Activated CD8-positive, alpha-beta memory T cell treated with anti-CD3 and anti-CD28 coated beads for 48 hours (primary cell): ENCODE measurements at regions not wholly inside any gene's neighbourhood (a gene's known extent, or its start where the extent isn't known, plus 50 kb on each side); places are given as distances from the start of the nearest gene placed in this dataset.

ENCODE experiments used
- DNase-seq, 3 experiments: peaks; one replicate each; pipeline ENCODE4 v3.0.0-alpha.2; 2020; ENCODE audit warnings: low read depth in 2 of 3, low spot score in 2 of 3

- no peak for DNase-seq
Measured at GRCh38 chr7:106485919-106486318, 175.0 kb downstream of the CCDC71L start.

DNA sequence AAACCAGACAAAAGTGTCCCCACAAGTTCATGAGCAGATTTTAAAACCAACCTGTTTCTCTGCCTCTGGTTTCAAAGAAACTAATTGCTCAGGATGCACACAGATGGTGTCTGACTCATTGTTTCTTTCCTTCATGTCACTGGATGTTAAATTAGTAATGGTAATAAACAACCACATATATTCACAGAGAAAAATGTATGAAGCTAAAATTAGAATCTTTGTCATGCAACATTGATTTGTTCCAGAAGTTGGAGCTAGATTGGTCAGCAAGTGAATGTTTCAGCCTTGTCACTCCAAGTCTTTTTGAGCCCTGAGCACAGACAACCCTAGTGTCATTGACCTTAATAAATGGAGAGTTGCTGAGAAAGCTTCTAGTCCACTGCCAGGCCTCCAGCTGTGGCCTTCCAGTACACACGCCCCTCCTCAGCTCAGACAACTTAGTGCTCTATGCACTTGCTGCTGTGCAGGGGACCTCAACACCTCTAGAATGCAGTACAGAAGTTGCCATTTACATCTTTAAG lies 175.9 kb downstream of the CCDC71L start:
- no peak for DNase-seq

GRCh38 chr7:106484562-106484961 lies 176.4 kb downstream of the CCDC71L start:
- no peak for DNase-seq

DNA sequence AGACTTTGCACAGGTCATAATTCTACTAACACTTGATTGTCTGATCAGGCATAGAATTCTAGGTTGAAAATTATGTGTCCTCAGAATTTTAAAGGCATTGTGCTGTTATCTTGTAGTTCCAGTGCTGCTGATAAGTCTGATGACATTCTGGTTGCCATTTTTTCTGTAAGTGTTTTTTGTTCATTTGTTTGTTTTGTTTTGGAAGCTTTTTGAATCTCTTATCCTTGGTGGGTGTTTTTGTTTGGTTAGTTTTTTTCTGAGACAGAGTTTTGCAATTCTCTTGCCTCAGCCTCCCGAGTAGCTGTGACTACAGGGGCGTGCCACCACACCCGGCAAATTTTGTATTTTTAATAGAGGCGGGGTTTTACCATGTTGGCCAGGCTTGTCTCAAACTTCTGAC lies 178.9 kb downstream of the CCDC71L start:
- no peak for DNase-seq

GRCh38 chr7:106480616-106481031 lies 180.3 kb downstream of the CCDC71L start:
- DNase-seq = no peak

DNA sequence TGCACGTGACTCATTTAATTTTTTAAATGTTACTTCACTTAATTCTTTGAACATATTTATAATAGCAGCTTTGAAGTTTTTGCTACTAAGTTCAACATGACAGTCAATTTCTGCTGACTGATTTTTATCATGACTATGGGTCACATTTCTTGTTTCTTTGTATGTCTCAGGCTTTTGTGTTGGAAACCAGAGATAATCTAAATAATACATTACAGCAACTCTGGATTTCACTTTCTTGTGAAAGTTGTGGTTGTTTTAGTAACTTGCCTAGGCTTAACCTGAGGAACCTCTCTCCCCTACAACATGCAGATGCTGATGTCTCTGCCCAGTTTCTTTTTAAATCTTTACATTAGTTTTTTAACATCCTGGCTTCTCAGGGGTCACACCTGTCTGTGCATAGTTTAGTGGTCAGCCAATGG lies 180.8 kb downstream of the CCDC71L start:
- no peak for DNase-seq

DNA sequence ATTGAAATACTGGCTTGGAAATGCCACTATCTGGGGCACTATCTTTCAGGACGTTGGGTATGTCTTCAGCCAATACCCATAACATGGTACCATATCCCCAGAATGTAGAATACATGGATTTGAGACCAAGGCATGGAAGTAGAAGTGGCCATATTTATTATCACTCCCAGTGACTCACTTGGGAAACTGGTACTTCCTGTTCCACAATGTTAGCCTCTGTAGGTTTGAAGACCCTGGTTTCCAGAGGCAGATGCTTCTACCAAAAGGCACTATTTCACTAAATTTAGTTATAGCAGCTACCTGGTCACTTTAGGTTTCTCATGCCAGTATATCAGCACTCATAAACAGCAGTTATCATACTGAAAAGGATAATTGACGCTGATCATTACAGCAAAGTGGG lies 184.2 kb downstream of the CCDC71L start:
- DNase-seq = no peak

DNA sequence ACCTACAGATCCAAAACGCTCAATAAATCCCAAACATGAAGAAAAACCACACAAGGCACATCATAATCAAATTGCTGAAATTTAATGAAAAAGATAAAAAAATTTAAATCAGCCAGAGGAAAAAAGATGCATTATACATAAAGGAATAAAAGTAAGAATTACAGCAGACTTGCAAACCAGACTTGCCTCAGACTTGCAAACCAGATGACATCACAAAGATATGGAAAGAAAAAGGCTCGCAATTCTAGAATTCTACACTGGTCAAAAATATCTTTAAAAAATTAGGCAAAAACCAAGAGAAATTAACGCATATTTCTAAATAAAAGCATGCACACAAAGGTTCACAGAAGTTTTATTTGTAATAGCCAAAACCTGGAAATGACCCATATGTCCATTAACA lies 188.0 kb upstream of the NAMPT start:
- no peak for DNase-seq

- no peak for DNase-seq
Measured at GRCh38 chr7:106471686-106472440, 187.1 kb upstream of the NAMPT start.

GRCh38 chr7:106471021-106471420 lies 186.2 kb upstream of the NAMPT start:
- no peak for DNase-seq

- DNase-seq = no peak
Measured at GRCh38 chr7:106466867-106467266, 182.1 kb upstream of the NAMPT start.

DNA sequence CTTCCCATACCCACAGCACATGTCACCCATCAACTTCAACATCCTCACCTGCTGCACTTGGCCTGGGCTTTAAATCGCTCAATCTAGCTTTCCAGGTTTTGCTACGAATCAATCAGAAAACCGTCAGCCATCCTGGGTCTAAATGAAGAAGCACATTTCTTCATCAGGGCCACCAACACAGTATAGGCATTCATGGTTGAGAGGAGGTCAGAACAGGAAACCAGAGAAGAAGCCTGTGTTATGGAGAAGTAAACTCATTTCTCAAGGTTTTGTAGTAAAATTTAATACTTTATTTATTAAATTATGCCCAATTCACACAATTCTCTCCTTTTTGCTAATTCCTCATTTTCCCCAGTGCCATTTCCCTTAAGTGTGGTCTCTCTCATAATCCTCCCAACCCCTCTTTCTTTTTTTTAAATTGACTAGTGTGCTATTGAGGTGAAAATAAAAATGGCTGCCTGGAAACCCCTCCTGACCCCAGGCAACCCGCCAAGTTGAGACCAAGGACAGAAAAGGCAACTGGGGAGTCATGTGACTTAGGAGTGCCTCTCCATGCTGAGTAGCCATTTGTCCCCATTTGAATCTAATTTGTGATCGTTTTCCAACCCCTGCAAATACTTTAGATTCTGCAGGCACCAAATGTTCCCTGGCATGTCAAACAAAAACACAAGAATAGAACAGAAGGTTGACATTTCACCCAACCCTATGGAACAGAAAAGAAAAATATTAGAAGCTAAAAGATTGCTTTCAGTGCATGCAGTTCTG lies 181.1 kb upstream of the NAMPT start:
- no peak for DNase-seq

- no peak for DNase-seq
Measured at GRCh38 chr7:106464651-106465050, 179.9 kb upstream of the NAMPT start.

- DNase-seq = no peak
Measured at GRCh38 chr7:106463851-106464611, 179.2 kb upstream of the NAMPT start.

- no peak for DNase-seq
Measured at GRCh38 chr7:106462914-106463482, 178.2 kb upstream of the NAMPT start.

- DNase-seq = no peak
Measured at GRCh38 chr7:106462365-106462859, 177.6 kb upstream of the NAMPT start.

DNA sequence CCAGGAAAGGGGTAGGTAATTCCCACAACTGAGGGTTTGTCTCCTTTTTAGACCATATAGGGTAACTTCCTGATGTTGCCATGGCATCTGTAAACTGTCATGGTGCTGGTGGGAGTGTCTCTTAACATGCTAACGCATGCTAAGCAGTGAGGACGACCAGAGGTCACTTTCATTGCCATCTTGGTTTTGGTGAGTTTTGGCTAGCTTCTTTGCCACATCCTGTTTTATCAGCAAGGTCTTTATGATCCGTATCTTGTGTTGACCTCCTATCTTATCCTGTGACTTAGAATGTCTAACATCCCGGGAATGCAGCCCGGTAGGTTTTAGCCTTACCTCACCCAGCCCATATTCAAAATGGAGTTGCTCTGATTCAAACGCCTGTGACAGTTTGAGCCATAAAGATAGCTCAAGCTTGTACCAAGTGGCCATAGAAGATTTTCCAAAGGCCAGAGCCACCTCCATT lies 176.0 kb upstream of the NAMPT start:
- no peak for DNase-seq

GRCh38 chr7:106459397-106460072 lies 174.8 kb upstream of the NAMPT start:
- DNase-seq = no peak

GRCh38 chr7:106457678-106458077 lies 172.9 kb upstream of the NAMPT start:
- no peak for DNase-seq

GRCh38 chr7:106456329-106456728 lies 171.5 kb upstream of the NAMPT start:
- no peak for DNase-seq
